Keratinocyte (primary cell): ENCODE measurements at regions not wholly inside any gene's neighbourhood (a gene's known extent, or its start where the extent isn't known, plus 50 kb on each side); places are given as distances from the start of the nearest gene placed in this dataset.

Experiments used
- DNase-seq: peaks from one replicate; pipeline ENCODE4 v3.0.0-alpha.2; 2011; ENCODE audit warnings: low read depth, missing footprints, low spot score
- FAIRE-seq: peaks from 2 replicates; lab custom pipeline; 2011; peaks lifted over from hg19 to GRCh38; lab: Jason Lieb, UNC
- H2AFZ ChIP-seq: 2 replicates; pipeline ENCODE4 v1.6.0; 2012; ENCODE audit warnings: low read length, control low read depth, inconsistent platforms; ENCODE audit not compliant: control insufficient read depth
- H3K27ac ChIP-seq: 2 replicates; pipeline ENCODE4 v1.5.1; 2011; ENCODE audit warnings: low read length; ENCODE audit not compliant: control insufficient read depth, insufficient read depth
- H3K27me3 ChIP-seq: 3 replicates; pipeline ENCODE4 v1.6.0; 2011; ENCODE audit warnings: low read length; ENCODE audit not compliant: control insufficient read depth, insufficient read depth; ENCODE audit errors: extremely low read depth
- H3K36me3 ChIP-seq, 2 experiments: 2 replicates in 1 of 2; 3 replicates in 1 of 2; pipeline ENCODE4 v1.5.1; 2011; ENCODE audit warnings: low read length in 2 of 2, mild to moderate bottlenecking in 1 of 2; ENCODE audit not compliant: control insufficient read depth in 2 of 2, insufficient read depth in 2 of 2; ENCODE audit errors: extremely low read depth in 1 of 2
- H3K4me1 ChIP-seq: 3 replicates; pipeline ENCODE4 v1.5.1; 2011; ENCODE audit warnings: low read length; ENCODE audit not compliant: control insufficient read depth, insufficient read depth; ENCODE audit errors: extremely low read depth
- H3K4me2 ChIP-seq: 3 replicates; pipeline ENCODE4 v1.6.0; 2011; ENCODE audit warnings: low read depth, low read length; ENCODE audit not compliant: control insufficient read depth, insufficient read depth; ENCODE audit errors: extremely low read depth
- H3K4me3 ChIP-seq, 3 experiments: fragments of 200-600 bp in 1 of 3; sonication (generic) in 1 of 3; 2 replicates in 2 of 3; 3 replicates in 1 of 3; pipeline ENCODE4 v1.5.1; 2011 to 2016; ENCODE audit warnings: low read length in 3 of 3, mild to moderate bottlenecking in 3 of 3, control low read depth in 2 of 3, inconsistent platforms in 1 of 3, low read depth in 1 of 3, mixed read lengths in 1 of 3, mixed run types in 1 of 3, moderate library complexity in 1 of 3; ENCODE audit not compliant: control insufficient read depth in 2 of 3, insufficient read depth in 2 of 3; ENCODE audit errors: extremely low read depth in 1 of 3
- H3K79me2 ChIP-seq: 2 replicates; pipeline ENCODE4 v1.6.0; 2012; ENCODE audit warnings: low read length; ENCODE audit not compliant: control insufficient read depth, insufficient read depth
- H3K9ac ChIP-seq: 3 replicates; pipeline ENCODE4 v1.6.0; 2011; ENCODE audit warnings: low read length; ENCODE audit not compliant: control insufficient read depth, insufficient read depth; ENCODE audit errors: extremely low read depth
- H3K9me1 ChIP-seq: 3 replicates; pipeline ENCODE4 v1.6.0; 2011; ENCODE audit warnings: low read length; ENCODE audit not compliant: control insufficient read depth, insufficient read depth; ENCODE audit errors: extremely low read depth
- H3K9me3 ChIP-seq: 2 replicates; pipeline ENCODE4 v1.5.1; 2012; ENCODE audit warnings: low read depth, low read length; ENCODE audit not compliant: control insufficient read depth
- H4K20me1 ChIP-seq: 3 replicates; pipeline ENCODE4 v1.6.0; 2011; ENCODE audit warnings: low read length; ENCODE audit not compliant: control insufficient read depth, insufficient read depth; ENCODE audit errors: extremely low read depth
- CTCF ChIP-seq, 3 experiments: IDR thresholded peaks in 1 of 3; conservative IDR thresholded peaks in 1 of 3; optimal IDR thresholded peaks in 1 of 3; 2 replicates in 2 of 3; 3 replicates in 1 of 3; pipeline versions ENCODE3 to v1.5.1; 2011; ENCODE audit warnings: low read length in 3 of 3, mild to moderate bottlenecking in 3 of 3, moderate library complexity in 2 of 3, control low read depth in 1 of 3, inconsistent platforms in 1 of 3; ENCODE audit not compliant: insufficient read depth in 2 of 3; ENCODE audit errors: extremely low read depth in 1 of 3
- EZH2 ChIP-seq: IDR thresholded peaks from one replicate; pipeline ENCODE4 v1.6.1; 2012; ENCODE audit warnings: inconsistent platforms, mild to moderate bottlenecking, low read length, moderate library complexity
- dilution Hi-C: fragments of 300-500 bp; cut with MboI; formaldehyde crosslinking; loops from one replicate; pipeline ENCODE4 v1.7.0; 2020; ENCODE audit warnings: low sequenced_read_pairs; ENCODE audit not compliant: extremely low pct_ligation_motif_present

DNA sequence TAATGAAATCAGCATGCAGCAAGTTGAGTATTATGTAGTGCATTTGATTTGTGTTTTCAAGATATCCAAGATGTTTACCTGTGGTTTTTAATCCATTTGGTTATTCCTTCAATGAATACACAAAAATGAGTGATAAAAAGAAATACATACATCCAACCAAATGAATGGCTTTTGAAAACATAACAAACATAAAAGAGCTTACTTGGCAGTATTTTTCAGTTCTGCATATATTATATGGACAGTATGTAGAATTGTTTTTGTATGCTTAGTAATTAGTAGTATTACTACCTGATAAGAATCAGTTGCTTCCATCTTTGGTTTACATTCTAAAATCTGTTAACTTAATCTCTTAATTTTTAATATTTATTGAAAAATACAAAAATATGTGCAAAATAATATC is 908.9 kb upstream of the AGA start:
- Histone ChIP-seq H3K9me1 (no peaks in the 10 kb centered on the region), H4K20me1 (no peaks in the 10 kb centered on the region), H3K27ac (no peak overlapping the region), H3K79me2 (no peaks in the 10 kb centered on the region), H3K4me1 (no peaks in the 10 kb centered on the region), H3K9ac (no peak overlapping the region), H3K9me3 (no peaks in the 10 kb centered on the region), H3K4me2 (no peak overlapping the region), H3K36me3 (no peaks in the 10 kb centered on the region), H2AFZ (no peak overlapping the region), H3K27me3 (no peaks in the 10 kb centered on the region), H3K4me3 (no peak overlapping the region)
- FAIRE-seq (no peak), DNase-seq (no peak)
- dilution Hi-C loops, result no loop called here
- no peak for TF ChIP-seq EZH2
- TF ChIP-seq CTCF (optimal IDR thresholded peaks at IDR 0.05 in 1 of 3, IDR thresholded peaks at IDR 0.05 in 1 of 3, conservative IDR thresholded peaks at IDR 0.05 in 1 of 3; ENCODE audit: extremely low read depth in 1 of 3, insufficient read depth in 2 of 3, low read length in 3 of 3), result no peak

GRCh38 chr4:178356725-178357124 is 914.5 kb upstream of the AGA start:
- Histone ChIP-seq H3K4me3 (no peak overlapping the region), H3K9ac (no peak overlapping the region), H3K9me3 (no peaks in the 10 kb centered on the region), H2AFZ (no peak overlapping the region), H3K27me3 (no peaks in the 10 kb centered on the region), H3K9me1 (no peaks in the 10 kb centered on the region), H3K4me2 (no peak overlapping the region), H3K27ac (no peak overlapping the region), H3K79me2 (no peaks in the 10 kb centered on the region), H3K36me3 (no peaks in the 10 kb centered on the region), H3K4me1 (no peaks in the 10 kb centered on the region), H4K20me1 (no peaks in the 10 kb centered on the region)
- TF ChIP-seq EZH2 (no peak), CTCF (optimal IDR thresholded peaks at IDR 0.05 in 1 of 3, IDR thresholded peaks at IDR 0.05 in 1 of 3, conservative IDR thresholded peaks at IDR 0.05 in 1 of 3; ENCODE audit: extremely low read depth in 1 of 3, insufficient read depth in 2 of 3, low read length in 3 of 3) (peak in 1 of 3 experiments; percentile 18)
- FAIRE-seq (no peak), DNase-seq (no peak)
- dilution Hi-C loops, result no loop called here
